ENCODE measurements at regions not wholly inside any gene's neighbourhood (a gene's known extent, or its start where the extent isn't known, plus 50 kb on each side); places are given as distances from the start of the nearest gene placed in this dataset.
A peak's percentile ranks its signal among the peaks of the same experiment; 100 is the strongest.
"Not testable (repeated sequence)": the region's sequence is repeated elsewhere in the genome, so short reads cannot be mapped to it uniquely, and the experiment has no call there.

DNA sequence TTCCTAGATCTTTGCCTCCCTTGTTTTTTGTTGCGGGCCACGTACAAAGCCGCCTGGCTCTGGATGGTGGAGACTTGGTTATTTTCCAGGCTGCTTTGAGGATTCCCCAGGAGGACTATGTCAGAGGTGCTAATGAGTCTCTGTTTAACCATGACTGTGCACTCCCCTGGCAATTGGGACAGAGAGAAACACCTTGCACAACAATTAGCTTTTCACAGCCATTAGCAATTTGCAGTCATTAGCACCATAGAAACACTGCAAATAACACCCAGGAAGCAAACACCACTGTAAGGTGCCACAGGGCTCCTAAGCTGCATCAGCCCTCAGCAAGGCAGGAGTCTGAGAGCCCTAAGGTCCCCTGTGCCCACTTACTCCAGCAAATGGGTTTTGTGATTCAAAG, 201.0 kb upstream of the VLDLR start:
- Histone ChIP-seq H3K36me3 (ENCODE audit: control insufficient read depth, insufficient read depth, low read length, severe bottlenecking) (no peaks in the 10 kb centered on the region), H3K27me3 (replicated peaks; ENCODE audit: control insufficient read depth, insufficient read depth, low read length) (peaks cover 7% of the 10 kb centered on the region), H3K4me3 (ENCODE audit: low read length) (no peak overlapping the region), H3K4me1 (ENCODE audit: control insufficient read depth, insufficient read depth, low read length) (no peaks in the 10 kb centered on the region), H3K9ac (ENCODE audit: low read length) (no peak overlapping the region), H3K9me3 (ENCODE audit: control insufficient read depth, low read length) (no peaks in the 10 kb centered on the region)
- DNase-seq (ENCODE audit: low read depth): no peak

DNA sequence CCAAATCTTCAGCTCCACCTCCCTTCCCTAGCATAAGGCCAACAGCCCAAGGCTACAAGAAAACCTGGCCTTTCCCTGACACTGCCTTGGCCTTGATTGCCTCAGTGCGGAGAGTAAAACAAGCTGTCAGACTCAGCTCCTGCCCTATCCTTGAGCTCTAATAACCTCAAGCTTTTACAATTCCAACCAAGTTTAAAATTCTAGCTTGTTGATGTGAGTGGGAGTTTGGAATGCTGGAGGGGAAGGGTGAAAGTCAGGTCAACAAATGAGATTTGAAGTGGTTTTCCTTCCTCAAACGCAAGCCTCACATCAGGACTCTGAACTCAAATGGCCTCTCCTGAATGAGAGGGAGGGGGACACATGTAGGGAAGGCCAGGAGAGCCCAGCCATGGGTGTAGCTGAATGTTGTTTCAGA, 197.0 kb upstream of the VLDLR start:
- peaks cover under 1% of the 10 kb centered on the region for H3K27me3 ChIP-seq (replicated peaks; ENCODE audit: control insufficient read depth, insufficient read depth, low read length)
- no peak overlapping the region for H3K4me3 ChIP-seq (ENCODE audit: low read length)
- no peak overlapping the region for H3K9ac ChIP-seq (ENCODE audit: low read length)
- no peaks in the 10 kb centered on the region for H3K4me1 ChIP-seq (ENCODE audit: control insufficient read depth, insufficient read depth, low read length)
- no peaks in the 10 kb centered on the region for H3K36me3 ChIP-seq (ENCODE audit: control insufficient read depth, insufficient read depth, low read length, severe bottlenecking)
- H3K9me3 ChIP-seq (ENCODE audit: control insufficient read depth, low read length): no peaks in the 10 kb centered on the region
- peak; percentile 42 for DNase-seq (ENCODE audit: low read depth)

DNA sequence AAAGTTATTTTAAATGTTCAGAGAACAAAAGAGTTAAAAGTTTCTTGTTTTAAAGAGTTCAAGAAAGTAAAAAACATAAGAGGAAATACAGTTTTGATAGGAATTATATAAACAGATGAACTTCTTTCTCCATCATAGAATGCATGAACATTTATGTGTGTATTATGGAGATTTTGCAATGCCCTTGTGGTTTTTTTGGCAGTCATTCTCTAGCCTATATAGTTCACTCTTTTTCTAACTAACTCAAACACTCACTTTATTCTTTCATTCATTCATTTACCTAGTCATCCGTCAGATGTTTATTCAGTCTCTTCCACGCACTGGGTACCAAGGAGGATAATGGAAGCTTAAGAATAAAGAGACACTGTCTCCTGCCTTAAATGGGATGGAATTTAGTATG, 195.9 kb upstream of the VLDLR start:
- peak; percentile 21 for DNase-seq (ENCODE audit: low read depth)
- Histone ChIP-seq H3K27me3 (replicated peaks; ENCODE audit: control insufficient read depth, insufficient read depth, low read length) (no peaks in the 10 kb centered on the region), H3K4me3 (ENCODE audit: low read length) (no peak overlapping the region), H3K9ac (ENCODE audit: low read length) (no peak overlapping the region), H3K9me3 (ENCODE audit: control insufficient read depth, low read length) (no peaks in the 10 kb centered on the region), H3K4me1 (ENCODE audit: control insufficient read depth, insufficient read depth, low read length) (no peaks in the 10 kb centered on the region), H3K36me3 (ENCODE audit: control insufficient read depth, insufficient read depth, low read length, severe bottlenecking) (no peaks in the 10 kb centered on the region)

DNA sequence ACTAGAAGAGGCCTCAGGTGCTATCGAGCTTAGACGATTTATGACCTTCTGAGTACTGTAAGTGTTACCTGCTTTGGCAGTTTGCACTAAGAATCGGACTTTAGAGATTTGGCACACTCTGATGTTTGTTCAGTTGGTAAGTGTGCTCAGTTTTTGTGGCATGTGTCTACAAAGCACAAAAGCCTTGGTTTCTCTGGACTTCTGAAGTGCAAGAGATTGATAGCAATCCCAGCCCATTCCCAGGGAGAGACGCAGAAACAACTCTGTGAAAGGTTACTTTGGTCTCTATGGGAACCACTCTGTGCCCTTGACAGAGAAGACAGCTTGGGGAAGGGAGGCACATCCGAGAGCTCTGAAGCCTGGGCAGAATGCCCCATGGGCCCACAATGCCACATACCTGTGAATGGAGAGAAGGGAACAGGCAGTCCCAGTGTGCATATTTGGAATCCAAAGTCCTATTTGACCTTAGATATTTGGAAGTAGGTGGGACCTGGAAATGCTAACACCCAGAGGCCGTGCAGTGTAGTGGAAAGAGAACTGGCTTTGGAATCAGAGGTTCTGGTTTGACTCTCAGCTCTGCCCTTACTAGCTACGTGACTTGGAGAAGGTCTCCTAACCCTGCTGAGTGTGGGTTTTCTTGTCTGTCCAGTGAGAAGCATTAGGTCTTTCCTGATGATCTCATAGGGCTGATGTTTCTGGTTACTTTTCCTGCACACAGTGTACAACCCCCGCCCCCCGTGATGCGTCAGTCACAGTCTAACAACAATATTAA, 194.3 kb upstream of the VLDLR start:
- H3K9me3 ChIP-seq (ENCODE audit: control insufficient read depth, low read length): no peaks in the 10 kb centered on the region

DNA sequence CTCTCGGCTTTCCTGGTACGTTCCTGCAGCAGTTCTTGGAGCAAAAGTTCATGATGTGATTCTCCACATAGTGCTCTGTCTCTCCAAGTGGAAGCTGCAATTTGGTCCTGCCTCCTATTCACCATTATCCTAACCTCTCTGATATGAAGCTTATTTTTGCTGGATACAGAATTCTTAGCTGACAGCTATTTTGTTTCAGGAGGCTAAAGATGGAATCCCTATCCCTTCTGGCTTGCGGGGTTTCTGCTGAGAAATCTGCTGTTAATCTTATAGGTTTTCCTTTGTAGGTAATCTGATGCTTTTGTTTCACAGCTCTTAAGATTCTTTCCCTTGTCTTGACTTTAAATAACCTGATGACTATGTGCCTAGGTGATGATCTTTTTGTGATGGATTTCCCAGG, 181.6 kb upstream of the VLDLR start:
- no peak for DNase-seq (ENCODE audit: low read depth)
- Histone ChIP-seq H3K36me3 (ENCODE audit: control insufficient read depth, insufficient read depth, low read length, severe bottlenecking) (no peaks in the 10 kb centered on the region), H3K4me1 (ENCODE audit: control insufficient read depth, insufficient read depth, low read length) (no peaks in the 10 kb centered on the region), H3K4me3 (ENCODE audit: low read length) (no peak overlapping the region), H3K9ac (ENCODE audit: low read length) (no peak overlapping the region), H3K9me3 (ENCODE audit: control insufficient read depth, low read length) (peaks cover 33% of the 10 kb centered on the region), H3K27me3 (replicated peaks; ENCODE audit: control insufficient read depth, insufficient read depth, low read length) (no peaks in the 10 kb centered on the region)

More for the DNA sequence above, 194.3 kb upstream of the VLDLR start:
- Histone ChIP-seq H3K36me3 (ENCODE audit: control insufficient read depth, insufficient read depth, low read length, severe bottlenecking) (no peaks in the 10 kb centered on the region), H3K4me1 (ENCODE audit: control insufficient read depth, insufficient read depth, low read length) (no peaks in the 10 kb centered on the region), H3K9ac (ENCODE audit: low read length) (no peak overlapping the region), H3K27me3 (replicated peaks; ENCODE audit: control insufficient read depth, insufficient read depth, low read length) (peaks cover 3% of the 10 kb centered on the region), H3K4me3 (ENCODE audit: low read length) (no peak overlapping the region)
- no peak for DNase-seq (ENCODE audit: low read depth)

DNA sequence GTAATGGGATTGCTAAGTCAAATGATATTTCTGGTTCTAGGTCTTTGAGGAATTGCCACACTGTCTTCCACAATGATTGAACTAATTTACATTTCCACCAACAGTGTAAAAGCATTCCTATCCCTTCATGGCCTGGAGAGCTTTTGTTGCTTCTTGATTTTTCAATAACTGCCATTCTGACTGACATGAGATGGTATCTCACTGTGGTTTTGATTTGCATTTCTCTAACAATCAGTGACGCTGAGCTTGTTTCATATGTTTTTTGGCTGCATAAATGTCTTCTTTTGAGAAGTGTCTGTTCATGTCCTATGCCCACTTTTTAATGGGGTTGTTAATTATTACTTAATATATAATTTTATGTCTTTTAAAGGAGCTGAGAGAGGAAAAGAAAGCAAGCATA, 177.7 kb upstream of the VLDLR start:
- H3K4me3 ChIP-seq (ENCODE audit: low read length); DNase-seq (ENCODE audit: low read depth); H3K27me3 ChIP-seq (replicated peaks; ENCODE audit: control insufficient read depth, insufficient read depth, low read length); H3K4me1 ChIP-seq (ENCODE audit: control insufficient read depth, insufficient read depth, low read length); H3K36me3 ChIP-seq (ENCODE audit: control insufficient read depth, insufficient read depth, low read length, severe bottlenecking); H3K9ac ChIP-seq (ENCODE audit: low read length): not testable (repeated sequence)
- peaks cover 22% of the 10 kb centered on the region for H3K9me3 ChIP-seq (ENCODE audit: control insufficient read depth, low read length)

DNA sequence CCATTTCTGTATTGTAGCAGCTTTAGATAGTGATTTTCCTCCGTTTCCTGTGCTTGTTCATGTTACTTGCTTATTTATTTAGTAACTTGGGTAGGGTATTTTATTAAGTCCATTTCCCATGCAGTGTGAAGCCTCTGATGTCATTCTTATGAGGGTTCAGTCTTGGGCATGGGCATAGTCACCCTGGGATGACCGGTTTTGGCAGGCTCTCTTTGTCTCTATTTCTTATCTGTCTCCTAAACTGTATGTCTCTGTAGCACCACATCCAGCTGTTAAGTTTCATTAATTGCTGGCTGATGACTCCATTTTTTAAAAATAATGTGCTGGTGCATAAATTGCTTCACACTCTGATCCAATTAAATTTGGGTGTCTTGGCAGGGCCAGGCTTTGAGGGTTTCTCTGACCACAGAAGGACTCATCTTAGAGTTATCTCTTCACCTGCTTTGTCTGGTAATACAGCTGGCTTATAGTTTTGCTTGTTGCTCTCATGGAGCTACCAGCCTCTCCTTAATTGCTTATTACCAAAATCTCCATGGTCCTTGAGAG, 173.3 kb upstream of the VLDLR start:
- no peak overlapping the region for H3K4me3 ChIP-seq (ENCODE audit: low read length)
- no peak for DNase-seq (ENCODE audit: low read depth)
- H3K27me3 ChIP-seq (replicated peaks; ENCODE audit: control insufficient read depth, insufficient read depth, low read length): no peaks in the 10 kb centered on the region
- H3K4me1 ChIP-seq (ENCODE audit: control insufficient read depth, insufficient read depth, low read length): no peaks in the 10 kb centered on the region
- no peaks in the 10 kb centered on the region for H3K9me3 ChIP-seq (ENCODE audit: control insufficient read depth, low read length)
- no peaks in the 10 kb centered on the region for H3K36me3 ChIP-seq (ENCODE audit: control insufficient read depth, insufficient read depth, low read length, severe bottlenecking)
- no peak overlapping the region for H3K9ac ChIP-seq (ENCODE audit: low read length)

DNA sequence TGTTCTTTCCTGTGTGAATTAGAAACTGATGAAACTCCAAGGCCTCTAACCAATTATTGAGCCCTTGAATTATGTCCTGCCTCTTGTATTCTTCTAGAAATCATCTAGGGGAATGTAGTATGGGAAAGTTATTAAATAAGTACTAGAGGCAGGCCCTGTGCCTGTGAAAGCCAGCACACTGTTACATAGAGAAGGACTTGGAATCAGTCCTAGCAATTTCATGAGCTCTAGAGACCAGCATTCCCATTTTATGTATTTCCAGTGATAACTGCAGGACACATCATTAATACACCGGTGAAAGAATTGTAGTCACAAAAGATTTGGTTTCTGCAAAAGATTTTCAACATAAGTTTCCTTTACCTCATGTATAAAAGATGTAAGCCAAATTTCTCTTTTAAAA, 168.5 kb upstream of the VLDLR start:
- no peak for DNase-seq (ENCODE audit: low read depth)
- no peak overlapping the region for H3K9ac ChIP-seq (ENCODE audit: low read length)
- no peaks in the 10 kb centered on the region for H3K27me3 ChIP-seq (replicated peaks; ENCODE audit: control insufficient read depth, insufficient read depth, low read length)
- no peaks in the 10 kb centered on the region for H3K9me3 ChIP-seq (ENCODE audit: control insufficient read depth, low read length)
- H3K4me3 ChIP-seq (ENCODE audit: low read length): no peak overlapping the region
- H3K36me3 ChIP-seq (ENCODE audit: control insufficient read depth, insufficient read depth, low read length, severe bottlenecking): no peaks in the 10 kb centered on the region
- H3K4me1 ChIP-seq (ENCODE audit: control insufficient read depth, insufficient read depth, low read length): peaks cover 9% of the 10 kb centered on the region

DNA sequence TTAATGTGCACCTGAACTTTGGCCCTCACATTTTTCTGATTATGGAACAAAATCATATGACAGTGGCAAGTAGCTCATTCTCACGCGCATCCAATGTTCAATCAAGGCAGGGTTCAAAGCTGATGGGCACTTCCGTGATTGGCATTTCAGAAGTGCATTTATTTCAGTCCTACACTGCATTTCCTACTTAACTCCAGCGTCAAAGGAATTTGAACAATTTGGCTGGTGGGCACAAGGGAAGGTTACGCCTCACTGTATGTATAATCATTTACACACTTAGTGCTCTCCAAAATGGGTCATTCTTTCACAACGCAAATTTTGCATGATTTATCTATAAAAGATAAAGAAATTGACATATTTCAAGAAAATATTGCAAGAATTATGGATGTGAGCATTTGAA, 167.9 kb upstream of the VLDLR start:
- Histone ChIP-seq H3K4me1 (ENCODE audit: control insufficient read depth, insufficient read depth, low read length) (peaks cover 9% of the 10 kb centered on the region), H3K9me3 (ENCODE audit: control insufficient read depth, low read length) (no peaks in the 10 kb centered on the region), H3K36me3 (ENCODE audit: control insufficient read depth, insufficient read depth, low read length, severe bottlenecking) (no peaks in the 10 kb centered on the region), H3K27me3 (replicated peaks; ENCODE audit: control insufficient read depth, insufficient read depth, low read length) (no peaks in the 10 kb centered on the region), H3K4me3 (ENCODE audit: low read length) (no peak overlapping the region), H3K9ac (ENCODE audit: low read length) (no peak overlapping the region)
- DNase-seq (ENCODE audit: low read depth): no peak

DNA sequence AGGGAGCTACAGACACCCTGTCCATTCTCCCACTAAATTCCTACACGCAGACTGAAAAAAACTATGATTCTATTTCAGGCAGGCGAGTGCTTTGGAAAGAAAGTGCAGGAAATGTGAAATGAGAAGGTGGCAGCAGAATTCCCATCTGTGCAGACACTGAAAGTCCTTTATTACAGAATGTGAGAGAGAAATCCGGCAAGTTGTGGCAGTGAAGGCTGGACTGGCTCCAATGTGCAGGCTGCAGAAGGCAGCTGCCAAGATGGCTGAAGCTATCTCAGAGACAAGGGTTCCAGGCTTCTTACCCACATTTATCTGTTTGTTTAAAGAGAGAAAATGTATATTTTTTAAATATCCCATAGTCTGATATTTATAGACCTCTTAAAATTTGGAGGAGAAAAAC, 161.8 kb upstream of the VLDLR start:
- H3K9me3 ChIP-seq (ENCODE audit: control insufficient read depth, low read length): peaks cover 5% of the 10 kb centered on the region
- peaks cover 9% of the 10 kb centered on the region for H3K4me1 ChIP-seq (ENCODE audit: control insufficient read depth, insufficient read depth, low read length)
- no peaks in the 10 kb centered on the region for H3K36me3 ChIP-seq (ENCODE audit: control insufficient read depth, insufficient read depth, low read length, severe bottlenecking)
- H3K9ac ChIP-seq (ENCODE audit: low read length): no peak overlapping the region
- no peaks in the 10 kb centered on the region for H3K27me3 ChIP-seq (replicated peaks; ENCODE audit: control insufficient read depth, insufficient read depth, low read length)
- H3K4me3 ChIP-seq (ENCODE audit: low read length): no peak overlapping the region
- no peak for DNase-seq (ENCODE audit: low read depth)

DNA sequence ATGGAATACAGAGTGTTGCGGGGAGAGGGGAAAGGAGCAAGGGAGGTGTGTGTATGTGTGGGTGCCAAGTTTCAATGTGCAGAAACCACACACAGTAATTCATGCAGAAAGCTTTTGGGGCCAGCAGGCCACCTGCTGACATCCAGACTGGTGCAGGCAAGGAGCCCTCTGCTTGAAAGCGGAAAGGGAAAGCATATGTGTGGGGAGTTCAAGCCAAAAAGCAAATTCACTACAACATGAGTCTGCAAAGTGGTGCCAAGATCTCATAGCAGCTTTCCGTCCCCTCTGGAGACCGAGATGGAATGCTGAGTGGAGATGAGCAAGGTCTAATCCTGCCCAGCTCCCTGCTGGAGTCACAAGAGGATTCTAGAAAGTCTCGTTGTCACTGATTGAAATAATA, 159.7 kb upstream of the VLDLR start:
- Histone ChIP-seq H3K36me3 (ENCODE audit: control insufficient read depth, insufficient read depth, low read length, severe bottlenecking) (no peaks in the 10 kb centered on the region), H3K27me3 (replicated peaks; ENCODE audit: control insufficient read depth, insufficient read depth, low read length) (no peaks in the 10 kb centered on the region), H3K9me3 (ENCODE audit: control insufficient read depth, low read length) (peaks cover 8% of the 10 kb centered on the region), H3K9ac (ENCODE audit: low read length) (no peak overlapping the region), H3K4me3 (ENCODE audit: low read length) (no peak overlapping the region), H3K4me1 (ENCODE audit: control insufficient read depth, insufficient read depth, low read length) (peaks cover 9% of the 10 kb centered on the region)
- DNase-seq (ENCODE audit: low read depth): peak; percentile 23

DNA sequence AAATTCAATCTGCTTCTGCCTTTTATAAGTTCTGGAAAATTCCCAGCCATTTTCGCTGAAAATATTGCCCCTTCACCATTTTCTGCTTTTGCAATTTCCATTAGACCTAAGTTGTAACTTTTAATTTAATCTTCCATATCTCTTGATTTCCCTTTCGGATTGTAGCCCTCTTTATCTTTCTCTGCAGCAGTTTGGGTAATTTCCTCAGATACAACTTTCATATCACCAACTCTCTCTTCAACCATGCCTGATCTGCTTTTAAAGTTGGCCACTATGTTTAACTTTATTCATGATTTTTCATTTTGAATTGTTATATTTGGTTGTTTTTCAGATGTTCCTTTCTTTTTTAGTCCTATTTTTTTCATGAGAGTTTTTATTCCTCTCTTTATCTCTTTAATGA, 157.0 kb upstream of the VLDLR start:
- H3K4me3 ChIP-seq (ENCODE audit: low read length): no peak overlapping the region
- no peaks in the 10 kb centered on the region for H3K4me1 ChIP-seq (ENCODE audit: control insufficient read depth, insufficient read depth, low read length)
- peaks cover 8% of the 10 kb centered on the region for H3K9me3 ChIP-seq (ENCODE audit: control insufficient read depth, low read length)

More for the DNA sequence above, 157.0 kb upstream of the VLDLR start:
- Histone ChIP-seq H3K27me3 (replicated peaks; ENCODE audit: control insufficient read depth, insufficient read depth, low read length) (no peaks in the 10 kb centered on the region), H3K9ac (ENCODE audit: low read length) (no peak overlapping the region), H3K36me3 (ENCODE audit: control insufficient read depth, insufficient read depth, low read length, severe bottlenecking) (no peaks in the 10 kb centered on the region)
- DNase-seq (ENCODE audit: low read depth): no peak
